ENCODE measurements at regions not wholly inside any gene's neighbourhood (a gene's known extent, or its start where the extent isn't known, plus 50 kb on each side); places are given as distances from the start of the nearest gene placed in this dataset.

- H3K9me3 ChIP-seq, result no peaks in the 10 kb centered on the region
- no peak overlapping the region for H3K4me3 ChIP-seq
- WGBS, 5 donors, result 79 to 94% (median 89%) methylated on average over 9 to 12 of the region's 12 CpGs
- peaks cover 0 to 9% (median 0%) of the 10 kb centered on the region in 7 donors for H3K27me3 ChIP-seq (replicated peaks in 1 of 7)
- H3K4me1 ChIP-seq, result no peaks in the 10 kb centered on the region
- TF ChIP-seq POLR2AphosphoS5 (IDR thresholded peaks at IDR 0.05) (no peak), CTCF (IDR thresholded peaks at IDR 0.05 in 8 of 11, conservative IDR thresholded peaks at IDR 0.05 in 3 of 11) (no peak), POLR2A (IDR thresholded peaks at IDR 0.05) (no peak)
- no peak overlapping the region for H3K27ac ChIP-seq
- intact Hi-C loops (cut with DNase I; ENCODE audit: low total_unique reads), result no loop called here
- no peaks in the 10 kb centered on the region for H3K36me3 ChIP-seq
- DNase-seq, result no peak
Observed at GRCh38 chr10:2623675-2624274, 443.6 kb upstream of the PFKP start.

- intact Hi-C loops (cut with DNase I; ENCODE audit: low total_unique reads), result no loop called here
- H3K36me3 ChIP-seq, result no peaks in the 10 kb centered on the region
- WGBS, 5 donors, result 66 to 79% (median 77%) methylated on average over 5 of the region's 5 CpGs
Observed at GRCh38 chr10:2620827-2621521, 446.4 kb upstream of the PFKP start.

GRCh38 chr10:2619916-2620315 lies 447.4 kb upstream of the PFKP start:
- Histone ChIP-seq H3K4me3 (no peak overlapping the region), H3K9me3 (no peaks in the 10 kb centered on the region), H3K27ac (no peak overlapping the region), H3K4me1 (no peaks in the 10 kb centered on the region), H3K36me3 (no peaks in the 10 kb centered on the region), H3K27me3 (replicated peaks in 1 of 7) (peaks cover 0 to 9% (median 0%) of the 10 kb centered on the region in 7 donors)
- TF ChIP-seq CTCF (IDR thresholded peaks at IDR 0.05 in 8 of 11, conservative IDR thresholded peaks at IDR 0.05 in 3 of 11) (no peak), POLR2A (IDR thresholded peaks at IDR 0.05) (no peak), POLR2AphosphoS5 (IDR thresholded peaks at IDR 0.05) (no peak)
- no peak for DNase-seq
- WGBS, 5 donors, result 17 to 54% (median 26%) methylated on average over 4 of the region's 4 CpGs
- intact Hi-C loops (cut with DNase I; ENCODE audit: low total_unique reads), result no loop called here

More at GRCh38 chr10:2620827-2621521, 446.4 kb upstream of the PFKP start:
- H3K27ac ChIP-seq, result no peak overlapping the region
- DNase-seq, result no peak
- H3K9me3 ChIP-seq, result no peaks in the 10 kb centered on the region
- peaks cover 0 to 9% (median 0%) of the 10 kb centered on the region in 7 donors for H3K27me3 ChIP-seq (replicated peaks in 1 of 7)
- no peak overlapping the region for H3K4me3 ChIP-seq
- TF ChIP-seq POLR2A (IDR thresholded peaks at IDR 0.05) (no peak), CTCF (IDR thresholded peaks at IDR 0.05 in 8 of 11, conservative IDR thresholded peaks at IDR 0.05 in 3 of 11) (no peak), POLR2AphosphoS5 (IDR thresholded peaks at IDR 0.05) (no peak)
- H3K4me1 ChIP-seq, result no peaks in the 10 kb centered on the region

GRCh38 chr10:2619472-2619871 lies 447.9 kb upstream of the PFKP start:
- H3K4me3 ChIP-seq, result no peak overlapping the region
- H3K27ac ChIP-seq, result no peak overlapping the region
- H3K27me3 ChIP-seq (replicated peaks in 1 of 7), result peaks cover 0 to 9% (median 0%) of the 10 kb centered on the region in 7 donors
- DNase-seq, result no peak
- no peaks in the 10 kb centered on the region for H3K4me1 ChIP-seq
- H3K36me3 ChIP-seq, result no peaks in the 10 kb centered on the region
- peaks cover 0 to under 1% (median 0%) of the 10 kb centered on the region in 8 donors for H3K9me3 ChIP-seq
- intact Hi-C loops (cut with DNase I; ENCODE audit: low total_unique reads), result no loop called here
- TF ChIP-seq POLR2A (IDR thresholded peaks at IDR 0.05) (no peak), POLR2AphosphoS5 (IDR thresholded peaks at IDR 0.05) (no peak), CTCF (IDR thresholded peaks at IDR 0.05 in 8 of 11, conservative IDR thresholded peaks at IDR 0.05 in 3 of 11) (no peak)
- WGBS, 5 donors, result 41 to 44% (median 42%) methylated on average over 4 of the region's 4 CpGs

Data from spleen (tissue), 11 donors.